ENCODE measurements at regions not wholly inside any gene's neighbourhood (a gene's known extent, or its start where the extent isn't known, plus 50 kb on each side); places are given as distances from the start of the nearest gene placed in this dataset.

DNA sequence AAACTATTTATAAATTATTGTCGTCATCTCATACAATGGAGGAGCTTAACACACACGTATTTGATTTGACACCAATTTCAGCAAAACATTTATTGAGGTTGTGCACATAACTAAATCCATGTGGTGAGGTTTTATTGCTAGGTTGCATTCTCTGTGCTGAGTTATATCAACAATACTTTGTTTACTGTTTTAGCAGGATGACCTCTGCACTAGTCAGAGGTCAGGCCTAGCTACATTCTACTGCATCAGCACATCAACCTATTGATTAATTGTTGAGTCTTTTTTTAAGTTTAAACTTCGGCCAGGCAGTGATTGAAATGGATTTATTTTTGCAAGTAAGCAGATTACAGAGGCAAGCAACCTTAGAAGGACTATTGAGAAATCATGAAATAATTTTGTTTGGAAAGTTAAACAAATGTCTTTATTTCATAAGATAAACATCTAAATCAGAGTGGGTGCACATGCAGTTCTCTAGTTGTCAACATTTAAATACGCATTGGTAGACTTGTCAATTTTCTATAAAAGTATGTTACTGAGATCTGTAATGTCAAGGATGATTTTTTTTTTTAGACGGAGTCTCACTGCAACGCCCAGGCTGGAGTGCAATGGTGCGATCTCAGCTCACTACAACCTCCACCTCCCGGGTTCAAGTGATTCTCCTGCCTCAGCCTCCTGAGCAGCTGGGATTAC lies 75.2 kb upstream of the CD28 start:
- DNase-seq = no peak
- Histone ChIP-seq H3K36me3 (ENCODE audit: low read depth) (no peaks in the 10 kb centered on the region), H2AFZ (no peak overlapping the region), H3K4me3 (no peak overlapping the region), H3F3A (ENCODE audit: insufficient read depth, low read depth) (no peaks in the 10 kb centered on the region), H3K4me2 (no peak overlapping the region), H3K27me3 (ENCODE audit: insufficient read depth, low read depth) (no peaks in the 10 kb centered on the region), H3K9me2 (ENCODE audit: insufficient read depth) (no peaks in the 10 kb centered on the region), H3K79me2 (ENCODE audit: low read depth) (no peaks in the 10 kb centered on the region), H4K20me1 (ENCODE audit: insufficient read depth) (no peaks in the 10 kb centered on the region), H3K9me3 (ENCODE audit: insufficient read depth, low read depth) (no peaks in the 10 kb centered on the region), H3K4me1 (replicated peaks; ENCODE audit: insufficient read depth) (no peaks in the 10 kb centered on the region), H3K27ac (no peak overlapping the region)
- CTCF ChIA-PET = no interaction called here
- no peak for TF ChIP-seq CTCF (conservative IDR thresholded peaks at IDR 0.05)
- TF ChIP-seq EZH2 (IDR thresholded peaks at IDR 0.05; ENCODE audit: low read depth) = no peak
- intact Hi-C loops (cut with micrococcal nuclease; ENCODE audit: unreplicated experiment) = no loop called here
- POLR2A ChIA-PET (ENCODE audit: unreplicated experiment) = no interaction called here
- BruUV-seq (replicated peaks) = no TSS peak

DNA sequence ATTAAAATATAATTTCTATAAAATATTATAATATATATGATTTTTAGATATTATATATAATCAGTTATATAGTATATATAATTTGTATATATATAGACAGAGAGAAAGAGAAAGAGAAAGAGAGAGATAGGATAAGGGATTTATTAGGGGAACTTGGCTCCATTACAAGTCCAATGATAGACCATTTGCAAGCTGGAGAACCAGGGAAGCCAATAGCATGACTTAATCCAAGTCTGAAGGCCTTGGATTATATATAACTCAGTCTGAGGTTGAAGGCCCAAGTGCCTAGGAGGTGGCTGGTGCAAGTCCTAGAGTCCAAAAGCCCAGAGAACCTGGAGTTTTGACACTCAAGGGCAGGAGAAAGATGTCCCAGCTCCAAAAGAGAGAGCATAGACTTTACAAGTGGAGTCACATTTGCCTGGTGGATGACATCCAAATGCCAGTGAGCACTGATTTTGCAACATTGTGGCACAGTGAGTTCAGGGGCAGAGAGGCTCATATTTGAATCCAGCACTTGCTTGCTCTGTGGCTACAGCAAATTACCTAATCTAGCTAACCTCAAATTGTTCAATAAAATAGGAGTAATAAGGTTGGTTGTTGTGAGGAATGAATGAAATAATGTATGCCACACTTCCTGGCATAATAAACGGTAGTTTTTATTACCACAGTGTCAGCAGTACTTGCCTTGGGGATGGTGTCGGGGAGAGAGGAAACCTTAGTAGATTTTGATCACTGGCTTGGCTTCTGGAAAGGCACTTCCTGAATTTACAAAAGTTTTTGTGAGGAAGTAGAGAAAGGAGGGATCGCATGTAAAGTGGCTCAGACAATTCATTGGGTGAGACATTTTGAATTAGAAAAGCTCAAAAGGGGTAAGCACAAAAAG lies 69.6 kb upstream of the CD28 start:
- Histone ChIP-seq H3K4me2 (no peak overlapping the region), H3K27ac (no peak overlapping the region)
- CTCF ChIA-PET = no interaction called here

More for the DNA sequence above, 69.6 kb upstream of the CD28 start:
- H3K36me3 ChIP-seq (ENCODE audit: low read depth) = no peaks in the 10 kb centered on the region
- no peak overlapping the region for H2AFZ ChIP-seq
- H3K9me3 ChIP-seq (ENCODE audit: insufficient read depth, low read depth) = no peaks in the 10 kb centered on the region
- DNase-seq = no peak
- H3K4me1 ChIP-seq (replicated peaks; ENCODE audit: insufficient read depth) = no peaks in the 10 kb centered on the region; the same call in 1 of the 2 replicates
- no peak for TF ChIP-seq EZH2 (IDR thresholded peaks at IDR 0.05; ENCODE audit: low read depth)
- no peak for TF ChIP-seq CTCF (conservative IDR thresholded peaks at IDR 0.05)
- H3K79me2 ChIP-seq (ENCODE audit: low read depth) = no peaks in the 10 kb centered on the region
- H4K20me1 ChIP-seq (ENCODE audit: insufficient read depth) = no peaks in the 10 kb centered on the region
- H3F3A ChIP-seq (ENCODE audit: insufficient read depth, low read depth) = no peaks in the 10 kb centered on the region
- no peaks in the 10 kb centered on the region for H3K9me2 ChIP-seq (ENCODE audit: insufficient read depth)
- intact Hi-C loops (cut with micrococcal nuclease; ENCODE audit: unreplicated experiment) = no loop called here
- no peak overlapping the region for H3K4me3 ChIP-seq
- no peaks in the 10 kb centered on the region for H3K27me3 ChIP-seq (ENCODE audit: insufficient read depth, low read depth)
- BruUV-seq (replicated peaks) = no TSS peak
- POLR2A ChIA-PET (ENCODE audit: unreplicated experiment) = no interaction called here

Data from PC-9 (cell line).